HG03108 (cell line): ENCODE measurements at regions not wholly inside any gene's neighbourhood (a gene's known extent, or its start where the extent isn't known, plus 50 kb on each side); places are given as distances from the start of the nearest gene placed in this dataset.
"Not testable (repeated sequence)": the region's sequence is repeated elsewhere in the genome, so short reads cannot be mapped to it uniquely, and the experiment has no call there.

Source experiments
- ATAC-seq: cut with Tn5 transposase; IDR thresholded peaks from one replicate; pipeline ENCODE4 v1.9.1; 2021; ENCODE audit warnings: moderate library complexity; ENCODE audit not compliant: unreplicated experiment

DNA sequence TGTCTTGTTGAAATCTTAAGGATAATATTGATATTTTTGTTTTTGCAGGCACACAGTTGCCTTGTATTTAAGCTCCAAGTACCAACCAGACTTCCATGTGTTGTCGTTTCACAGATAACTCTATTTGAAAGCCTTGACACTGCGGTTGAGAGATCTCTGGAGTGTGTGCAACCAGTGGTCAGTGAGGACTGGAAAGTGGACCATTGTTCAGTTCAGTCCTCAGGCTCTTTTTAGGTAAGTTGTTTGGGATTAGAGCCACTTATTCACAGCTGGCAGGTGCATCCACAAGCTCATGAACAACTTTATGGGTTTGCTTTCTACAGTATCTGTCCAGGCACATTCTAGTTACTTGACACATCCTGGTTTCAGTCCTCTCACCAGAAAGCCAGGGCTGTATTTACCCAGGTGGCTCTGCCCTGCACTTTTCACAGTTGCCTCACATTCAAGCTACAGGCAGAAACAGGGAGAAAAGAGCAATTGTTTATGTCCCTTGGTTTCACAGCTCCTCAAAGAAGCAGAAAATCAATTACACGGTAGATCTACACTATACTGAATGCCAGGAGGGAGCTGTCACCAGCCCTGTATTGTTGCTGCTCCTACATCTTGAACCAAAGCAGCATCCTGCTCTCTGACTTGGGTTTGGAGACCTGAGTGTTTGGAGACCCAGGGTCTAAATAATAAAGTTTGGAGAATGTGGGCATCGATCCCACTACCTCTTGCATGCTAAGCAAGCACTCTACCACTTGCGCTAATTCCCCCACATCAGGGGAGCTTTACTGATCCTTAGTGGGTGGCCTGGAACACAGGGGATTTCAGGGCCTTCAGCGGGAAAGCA, 543.3 kb downstream of the PRIM2 start:
- not testable (repeated sequence) for ATAC-seq

DNA sequence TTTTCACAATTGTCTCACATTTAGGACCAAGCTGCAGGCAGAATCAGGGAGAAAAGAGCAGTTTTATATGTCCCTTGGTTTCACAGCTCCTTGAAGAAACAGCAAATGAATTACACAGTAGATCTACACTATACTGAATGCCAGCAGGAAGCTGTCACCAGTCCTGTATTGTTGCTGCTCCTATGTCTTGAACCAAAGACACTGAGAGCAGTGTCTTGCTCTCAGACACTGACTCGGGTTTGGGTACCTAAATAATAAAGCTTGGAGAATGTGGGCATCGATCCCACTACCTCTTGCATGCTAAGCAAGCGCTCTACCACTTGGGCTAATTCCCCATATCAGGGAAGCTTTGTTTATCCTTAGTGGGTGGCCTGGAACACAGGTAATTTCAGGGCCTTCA, 552.7 kb downstream of the PRIM2 start:
- not testable (repeated sequence) for ATAC-seq

DNA sequence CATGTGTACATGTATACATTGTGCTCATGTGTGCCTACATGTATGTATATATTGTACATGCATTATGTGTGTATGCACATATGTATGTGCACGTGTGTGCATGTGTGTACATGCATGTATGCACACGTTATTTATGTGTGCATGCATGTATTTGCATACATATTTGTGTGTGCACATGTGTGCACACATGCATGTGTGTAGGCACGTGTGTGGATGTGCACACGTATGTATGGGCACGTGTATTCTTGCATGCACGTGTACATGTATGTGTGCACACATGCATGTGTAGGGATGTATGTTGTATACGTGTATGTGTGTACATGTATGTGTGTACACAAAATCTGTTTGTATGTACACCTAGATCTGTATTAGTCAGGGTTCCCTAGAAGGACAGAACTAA, 556.0 kb downstream of the PRIM2 start:
- not testable (repeated sequence) for ATAC-seq

DNA sequence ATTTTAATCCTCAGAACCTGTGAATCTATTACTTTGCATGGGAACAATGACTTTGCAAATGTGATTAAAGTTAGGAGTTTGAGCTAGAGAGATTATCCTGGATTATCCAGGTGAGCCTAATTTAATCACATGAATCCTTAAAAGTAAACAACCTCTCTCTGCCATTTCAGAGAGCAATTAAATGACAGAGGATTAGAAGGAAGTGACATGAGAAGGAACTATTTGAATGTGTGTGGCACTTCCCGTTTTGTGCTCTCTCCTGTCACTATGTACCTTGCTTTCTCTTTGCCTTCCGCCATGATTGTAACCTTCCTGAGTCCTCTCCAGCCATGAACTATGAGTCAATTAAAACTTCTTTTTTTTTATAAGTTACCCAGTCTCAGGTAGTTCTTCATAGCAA, 559.2 kb downstream of the PRIM2 start:
- not testable (repeated sequence) for ATAC-seq

DNA sequence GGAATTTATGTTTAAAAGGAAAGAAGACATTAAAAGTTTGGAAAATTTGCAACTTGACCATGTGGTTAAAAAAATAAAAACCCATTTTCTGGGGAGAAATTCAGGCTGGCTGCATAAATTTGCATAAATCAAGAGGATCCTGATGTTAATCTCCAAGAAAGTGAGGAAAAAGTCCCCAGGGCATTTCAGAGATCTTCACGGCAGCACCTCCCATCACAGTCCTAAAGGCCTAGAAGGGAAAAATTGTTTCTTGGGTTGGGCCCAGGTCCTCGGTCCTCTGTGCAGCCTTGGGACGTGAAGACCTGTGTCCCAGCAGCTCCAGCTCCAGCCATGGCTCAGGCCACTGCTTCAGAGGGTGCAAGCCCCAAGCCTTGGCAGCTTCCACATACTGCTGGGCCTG, 560.3 kb downstream of the PRIM2 start:
- ATAC-seq = not testable (repeated sequence)

DNA sequence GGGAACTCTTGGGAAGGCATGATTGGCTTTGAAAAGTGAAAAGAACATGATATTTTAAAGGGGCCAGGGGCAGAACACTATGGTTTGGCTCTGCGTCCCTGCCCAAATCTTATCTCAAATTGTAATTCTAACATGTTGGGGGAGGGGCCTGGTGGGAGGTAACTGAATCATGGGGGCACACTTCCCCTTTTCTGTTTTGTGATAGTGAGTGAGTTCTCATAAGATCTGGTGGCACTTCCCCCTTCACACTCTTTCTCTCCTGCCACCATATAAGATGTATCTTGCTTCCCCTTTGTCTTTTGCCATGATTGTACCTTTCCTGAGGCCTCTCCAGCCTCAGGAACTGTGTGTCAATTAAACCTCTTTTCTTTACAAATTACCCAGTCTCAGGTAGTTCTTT, 561.4 kb downstream of the PRIM2 start:
- ATAC-seq = not testable (repeated sequence)

DNA sequence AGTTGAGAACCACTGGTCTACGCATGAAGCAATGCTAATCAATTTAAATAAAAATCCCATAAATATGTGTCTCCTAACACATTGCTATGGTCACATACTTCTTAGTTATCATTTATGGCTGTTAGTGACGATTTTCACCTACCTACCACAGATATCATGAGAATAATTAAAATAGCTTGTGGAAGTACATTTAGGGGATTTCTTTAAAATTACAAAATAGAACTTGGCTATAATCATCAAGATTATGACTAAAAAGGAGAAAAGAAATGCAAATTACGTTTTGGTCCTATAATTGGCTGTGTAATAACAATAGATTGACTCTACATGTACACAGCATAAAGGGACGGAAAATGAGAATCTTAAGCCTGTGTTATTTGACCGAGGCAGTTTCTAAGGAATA, 581.4 kb downstream of the PRIM2 start:
- not testable (repeated sequence) for ATAC-seq

DNA sequence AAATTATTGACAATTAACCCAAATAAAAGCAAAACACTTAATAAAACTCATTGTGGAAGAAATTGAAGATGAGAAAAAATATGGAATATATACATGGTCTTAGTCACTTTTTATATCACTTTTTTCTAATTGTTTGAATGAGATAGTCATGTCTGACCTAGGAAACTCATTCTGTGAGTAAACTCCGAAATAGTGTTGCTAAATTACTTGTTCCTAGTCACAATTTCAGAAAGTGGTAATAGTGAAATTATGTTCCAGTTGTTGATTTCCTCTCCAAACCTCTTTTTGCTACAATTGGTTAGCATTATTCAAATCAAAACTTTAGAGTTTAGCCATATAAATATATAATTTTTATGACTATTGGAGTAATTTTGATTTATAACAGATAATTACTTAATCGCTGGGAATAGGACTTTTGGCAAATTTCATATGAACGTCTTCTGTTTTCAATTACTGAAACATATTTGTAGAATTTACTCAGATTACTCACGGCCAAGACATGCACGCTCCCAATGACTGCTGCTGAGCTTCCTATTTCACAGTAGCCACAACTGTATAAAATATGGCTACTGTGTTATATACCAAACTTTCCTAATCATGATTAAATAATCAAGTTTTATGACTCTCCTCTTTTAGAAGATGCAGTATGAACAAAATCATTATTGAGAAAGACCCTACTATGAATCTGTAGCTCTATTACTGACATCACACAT, 583.4 kb downstream of the PRIM2 start:
- not testable (repeated sequence) for ATAC-seq

DNA sequence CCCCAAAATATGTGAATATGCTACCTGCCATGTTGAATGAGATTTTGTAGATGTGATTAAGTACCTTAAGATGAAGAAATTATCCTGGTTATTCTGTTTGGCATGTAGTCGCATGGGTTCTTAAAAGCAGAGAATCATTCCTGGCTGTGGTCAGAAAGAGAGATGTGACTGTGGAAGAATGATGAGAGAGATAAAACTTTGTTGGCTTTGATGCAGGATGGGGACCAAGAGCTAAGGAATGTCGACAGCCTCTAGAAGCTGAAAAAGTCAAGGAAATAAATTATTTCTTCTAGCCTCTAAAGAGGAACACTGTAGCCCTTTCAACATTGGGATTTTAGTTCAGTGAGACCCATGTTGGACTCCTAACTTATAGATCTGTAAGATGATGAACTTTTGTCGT, 584.0 kb downstream of the PRIM2 start:
- ATAC-seq = not testable (repeated sequence)

DNA sequence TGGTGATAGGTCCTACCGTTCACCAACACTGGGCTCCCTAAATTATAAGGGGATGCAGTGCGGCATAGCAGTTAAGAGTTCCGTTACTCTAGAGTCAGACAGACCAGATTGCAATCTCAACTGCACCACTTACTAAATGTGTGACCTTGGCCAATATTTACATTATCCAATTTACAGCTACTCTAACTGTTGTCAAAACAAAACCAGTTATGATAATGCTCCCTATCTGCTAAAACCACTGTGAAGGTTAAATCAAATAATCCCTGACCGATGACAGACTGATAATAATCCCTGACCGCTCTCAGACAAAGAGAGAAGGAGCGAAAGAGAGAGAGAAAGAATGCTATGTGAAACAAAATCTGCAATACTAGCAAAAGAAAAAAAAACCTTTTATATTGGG, 586.9 kb downstream of the PRIM2 start:
- ATAC-seq = not testable (repeated sequence)

DNA sequence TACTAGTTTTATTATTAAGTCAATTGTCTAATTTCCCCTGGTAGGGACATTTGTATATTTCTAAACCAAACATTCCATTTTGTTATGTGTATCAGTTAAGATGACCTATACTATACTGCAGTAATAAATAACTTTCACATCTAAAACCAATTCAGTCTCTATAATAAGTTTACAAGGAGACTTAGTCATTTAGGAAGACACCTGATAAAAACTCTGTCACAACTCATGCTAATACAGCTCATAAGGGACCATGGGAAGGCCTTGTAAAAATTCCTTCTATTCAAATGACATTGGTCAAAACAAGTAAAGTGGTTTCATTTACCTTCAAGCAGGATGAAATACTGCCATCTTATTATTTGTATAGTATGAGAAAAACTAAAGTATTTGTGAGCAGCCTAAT, 597.9 kb downstream of the PRIM2 start:
- ATAC-seq = not testable (repeated sequence)

DNA sequence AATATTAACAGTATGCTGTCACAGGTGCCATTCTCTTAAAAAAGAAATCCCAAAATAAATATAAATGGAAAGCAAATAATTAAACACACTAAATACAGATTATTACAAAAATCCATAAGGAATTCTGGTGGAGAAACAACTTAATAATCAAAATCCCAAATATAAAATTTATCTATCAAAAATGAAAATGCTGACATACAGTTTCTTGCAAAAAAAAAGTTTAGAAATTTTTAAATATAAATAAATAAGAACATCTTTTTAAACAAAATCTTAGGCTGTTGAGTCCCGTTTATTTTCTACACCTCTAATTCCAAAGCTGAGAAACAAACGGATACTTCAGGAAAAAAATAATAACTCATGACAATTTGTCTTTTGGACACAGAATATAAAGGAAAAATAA, 625.5 kb downstream of the PRIM2 start:
- not testable (repeated sequence) for ATAC-seq

DNA sequence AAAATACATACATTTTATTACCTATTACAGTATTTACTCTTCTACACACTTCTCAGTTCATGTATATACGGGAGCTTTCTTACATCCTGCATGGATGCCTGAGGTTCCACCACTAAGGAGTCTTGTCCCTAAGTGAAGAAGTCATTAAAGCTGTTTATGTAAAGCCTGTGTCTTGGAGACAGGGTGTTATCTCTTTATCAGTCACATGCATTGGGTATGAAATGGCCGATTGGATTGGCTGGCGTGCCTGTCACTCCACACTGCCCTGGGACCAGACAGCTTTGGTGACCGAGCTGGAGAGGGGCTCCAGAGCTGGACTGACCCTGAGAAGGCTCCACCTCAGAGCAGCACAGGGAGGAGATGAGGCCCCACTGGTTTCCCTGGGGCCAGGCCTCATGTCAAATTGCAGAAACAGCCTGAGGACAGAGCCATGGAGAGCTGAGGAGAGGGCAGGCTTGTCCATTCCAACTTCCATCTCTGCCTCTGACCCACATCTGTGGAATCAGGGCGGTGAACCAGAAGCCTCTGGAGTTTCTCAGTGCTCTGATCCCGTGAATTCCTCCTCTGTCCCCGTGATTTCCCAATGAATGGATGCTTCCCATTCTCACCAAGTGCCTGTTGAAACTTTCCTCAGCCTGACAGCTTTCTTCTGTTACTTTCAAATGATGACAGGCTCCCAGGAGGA, 628.8 kb downstream of the PRIM2 start:
- ATAC-seq = not testable (repeated sequence)

DNA sequence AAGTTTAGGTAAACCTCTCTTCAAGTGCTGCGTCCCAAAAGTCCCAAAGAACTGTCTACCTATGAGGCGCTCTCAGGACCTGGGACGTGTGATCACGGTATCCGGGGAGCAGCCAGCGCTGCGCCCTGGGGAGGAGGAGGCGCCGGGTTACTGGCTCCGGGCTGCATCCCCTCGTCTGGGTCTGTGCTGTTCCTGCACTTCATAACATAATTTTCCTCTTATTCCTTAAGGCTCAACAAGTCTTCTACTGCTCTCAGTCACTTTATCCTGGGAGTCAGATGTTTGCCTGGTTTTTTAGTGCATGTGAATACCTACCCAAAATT, 629.3 kb downstream of the PRIM2 start:
- ATAC-seq = not testable (repeated sequence)

DNA sequence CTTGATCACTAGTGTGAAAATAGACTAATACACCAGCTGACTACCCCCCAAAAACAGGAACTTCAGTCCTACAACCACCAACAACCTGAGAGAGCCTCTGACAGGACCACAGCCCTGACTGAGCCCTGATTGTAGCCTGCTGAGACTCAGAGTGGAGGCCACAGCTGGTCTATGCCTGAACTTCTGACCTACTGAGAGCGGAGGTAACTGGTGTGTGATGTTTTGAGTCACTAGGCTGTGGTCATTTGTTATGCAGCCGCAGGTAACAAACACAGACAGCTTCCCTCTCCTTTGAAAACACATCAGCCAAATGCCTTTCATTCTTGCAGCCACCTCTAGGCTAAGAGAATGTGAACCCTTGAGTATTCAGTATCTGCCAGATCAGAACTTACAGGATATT, 631.1 kb downstream of the PRIM2 start:
- ATAC-seq = not testable (repeated sequence)

DNA sequence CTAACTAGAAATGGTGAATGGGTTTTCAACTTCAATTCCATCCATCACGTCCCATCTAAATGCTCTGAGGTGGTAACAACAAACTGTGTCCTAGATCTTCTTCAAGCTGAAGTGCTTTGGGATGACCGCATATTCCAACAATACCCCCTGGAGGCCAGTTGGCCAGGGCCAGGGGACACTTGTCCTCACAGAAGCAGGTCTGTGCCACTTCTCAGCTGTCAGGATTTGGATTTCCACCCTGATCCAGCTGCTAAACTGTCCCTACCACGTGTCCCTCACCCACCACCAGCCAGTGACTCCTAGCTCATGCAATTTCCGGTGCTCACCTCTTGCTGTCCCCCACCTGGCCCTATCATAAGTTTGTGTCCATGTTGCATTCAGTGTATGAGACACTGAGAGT, 633.0 kb downstream of the PRIM2 start:
- ATAC-seq = not testable (repeated sequence)

DNA sequence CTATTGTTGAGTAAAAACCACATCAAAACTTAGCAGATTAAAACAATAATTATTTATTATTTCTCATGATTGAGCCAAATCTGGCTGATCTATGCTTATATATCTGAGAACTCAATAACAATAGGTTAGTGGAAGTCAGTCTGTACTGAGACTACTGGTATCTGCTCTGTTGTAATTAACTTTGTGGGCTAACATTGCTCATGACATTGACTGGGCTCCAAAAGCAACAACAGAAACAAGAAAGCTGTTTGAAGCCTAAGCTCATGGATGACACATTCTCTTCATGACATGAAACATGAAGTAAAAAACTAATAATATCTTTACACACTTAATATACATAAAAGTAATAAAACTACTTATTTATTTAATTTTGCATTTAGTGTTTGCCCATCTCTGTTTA, 649.3 kb downstream of the PRIM2 start:
- ATAC-seq = not testable (repeated sequence)

DNA sequence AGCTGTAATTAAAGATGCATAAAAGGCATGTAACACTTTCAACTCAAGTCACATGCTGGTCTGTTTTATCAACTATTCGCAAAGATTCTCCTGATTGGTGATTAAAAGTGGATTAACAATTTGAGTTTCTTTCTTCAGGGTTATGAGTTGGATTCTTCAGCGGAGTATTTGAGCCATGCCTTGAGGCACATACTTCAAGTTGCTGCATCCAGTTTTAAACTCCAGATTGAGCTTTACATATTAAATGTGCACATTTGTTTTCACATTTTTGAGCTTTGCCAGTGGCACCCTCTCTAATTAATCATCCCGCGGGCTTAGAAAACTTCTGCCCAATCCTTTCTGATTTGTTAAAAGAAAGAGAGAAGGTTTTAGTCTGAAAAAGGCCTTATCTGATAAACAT, 654.5 kb downstream of the PRIM2 start:
- not testable (repeated sequence) for ATAC-seq

DNA sequence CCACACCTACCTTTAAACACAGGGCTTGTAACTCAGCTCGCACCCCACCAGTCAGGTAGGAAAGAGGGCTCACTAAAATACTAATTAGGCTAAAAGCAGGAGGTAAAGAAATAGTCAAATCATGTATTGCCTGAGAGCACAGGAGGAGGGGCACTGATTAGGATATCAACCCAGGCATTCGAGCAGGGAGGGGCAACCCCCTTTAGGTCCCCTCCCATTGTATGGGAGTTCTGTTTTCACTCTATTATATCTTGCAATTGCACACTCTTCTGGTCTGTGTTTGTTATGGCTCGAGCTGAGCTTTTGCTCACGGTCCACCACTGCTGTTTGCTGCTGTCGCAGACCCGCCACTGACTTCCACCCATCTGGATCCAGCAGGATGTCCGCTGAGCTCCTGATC, 657.2 kb downstream of the PRIM2 start:
- ATAC-seq = no peak

DNA sequence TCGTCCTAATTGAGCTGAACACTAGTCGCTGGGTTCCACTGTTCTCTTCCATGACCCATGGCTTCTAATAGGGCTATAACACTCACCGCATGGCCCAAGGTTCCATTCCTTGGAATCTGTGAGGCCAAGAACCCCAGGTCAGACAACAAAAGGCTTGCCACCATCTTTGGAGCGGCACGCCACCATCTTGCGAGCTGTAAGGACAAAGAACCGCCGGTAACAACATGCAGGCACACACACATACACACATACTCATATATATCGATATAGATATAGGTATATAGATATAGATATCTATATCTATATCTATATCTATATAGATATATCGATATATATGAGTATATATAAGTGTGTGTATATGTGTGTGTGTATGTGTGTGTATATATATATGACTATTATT, 657.7 kb downstream of the PRIM2 start:
- not testable (repeated sequence) for ATAC-seq

DNA sequence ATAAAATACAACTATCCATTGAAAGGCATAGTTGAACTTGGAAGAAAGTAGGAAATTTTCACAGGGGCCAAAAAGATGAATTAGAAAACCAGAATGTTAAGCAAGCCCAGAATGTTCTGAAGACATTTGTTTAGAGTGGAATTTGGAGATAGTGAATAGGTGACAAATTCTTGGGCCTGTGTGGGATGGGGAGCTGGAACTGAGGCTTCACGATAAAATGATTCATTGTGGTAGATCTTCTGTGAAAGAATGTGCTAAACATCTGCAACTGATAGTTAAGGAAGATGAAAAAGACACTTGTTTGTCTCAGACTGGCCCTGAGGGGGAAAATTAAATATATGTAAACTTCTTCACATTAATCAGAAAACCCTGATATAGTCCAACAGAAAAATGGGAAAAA, 658.9 kb downstream of the PRIM2 start:
- ATAC-seq = not testable (repeated sequence)

DNA sequence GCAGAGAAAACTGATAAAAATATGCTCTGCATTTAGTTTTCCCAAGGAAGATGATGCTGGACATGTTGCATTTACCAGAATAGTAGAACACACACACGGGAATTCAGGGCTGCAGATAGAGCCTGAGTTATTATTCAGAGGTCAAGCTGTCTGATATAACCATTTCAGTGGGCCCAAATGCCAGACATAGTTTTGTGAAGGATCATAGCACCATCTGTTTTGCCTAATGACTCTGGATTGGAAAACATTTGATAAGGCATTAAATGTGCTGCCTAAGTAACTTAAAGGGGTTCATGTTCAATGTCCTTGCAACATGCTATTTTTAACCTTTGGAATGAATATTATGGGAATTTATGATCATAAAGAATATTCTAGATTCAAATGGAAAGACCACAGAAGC, 666.2 kb downstream of the PRIM2 start:
- not testable (repeated sequence) for ATAC-seq
